SKM-1 (cell line): ENCODE measurements at regions not wholly inside any gene's neighbourhood (a gene's known extent, or its start where the extent isn't known, plus 50 kb on each side); places are given as distances from the start of the nearest gene placed in this dataset.
"Not testable (repeated sequence)": the region's sequence is repeated elsewhere in the genome, so short reads cannot be mapped to it uniquely, and the experiment has no call there.

Source experiments
- DNase-seq: peaks from one replicate; lab custom pipeline; 2025; ENCODE audit not compliant: unreplicated experiment; lab: John Stamatoyannopoulos, UW

DNA sequence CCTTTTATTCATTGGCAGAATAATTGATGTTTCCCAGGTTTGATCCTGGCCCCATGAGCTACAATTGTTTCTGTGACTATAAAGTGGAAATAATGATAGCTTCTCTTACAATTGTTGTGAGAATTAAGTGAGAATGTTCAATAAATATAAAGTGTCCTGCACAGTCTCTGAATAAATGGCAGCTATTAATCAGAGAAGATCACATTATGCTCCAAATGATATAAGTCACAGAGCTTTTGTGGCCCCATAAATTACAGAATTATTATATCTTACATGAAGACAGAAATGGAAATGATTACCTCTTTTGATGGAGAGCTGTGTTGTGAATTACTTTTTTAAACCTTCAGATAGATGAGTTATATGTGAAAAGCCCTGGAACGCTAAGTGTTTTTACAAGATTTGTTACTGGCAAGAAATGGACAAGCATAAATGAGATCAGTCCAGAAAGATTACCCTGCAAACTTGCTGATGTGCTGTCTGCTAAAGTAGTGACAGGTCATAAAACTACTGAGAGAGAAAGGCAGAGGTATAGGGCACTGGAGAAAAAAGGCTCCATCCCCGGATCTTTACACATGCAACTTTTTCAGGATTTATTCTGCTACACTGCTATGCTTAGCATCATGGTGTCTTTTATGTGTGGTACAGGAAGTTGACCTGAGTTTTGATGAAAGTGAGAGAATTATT, 750.9 kb upstream of the GOT2 start:
- no peak for DNase-seq

GRCh38 chr16:59478838-59479237, 744.7 kb upstream of the GOT2 start:
- no peak for DNase-seq

GRCh38 chr16:59470556-59470955, 736.4 kb upstream of the GOT2 start:
- no peak for DNase-seq

- DNase-seq: no peak
These were observed 735.1 kb upstream of the GOT2 start for GRCh38 chr16:59469266-59469665.

- no peak for DNase-seq
These were observed 729.7 kb upstream of the GOT2 start for GRCh38 chr16:59463776-59464175.

- no peak for DNase-seq
These were observed 725.7 kb upstream of the GOT2 start for GRCh38 chr16:59459806-59460205.

DNA sequence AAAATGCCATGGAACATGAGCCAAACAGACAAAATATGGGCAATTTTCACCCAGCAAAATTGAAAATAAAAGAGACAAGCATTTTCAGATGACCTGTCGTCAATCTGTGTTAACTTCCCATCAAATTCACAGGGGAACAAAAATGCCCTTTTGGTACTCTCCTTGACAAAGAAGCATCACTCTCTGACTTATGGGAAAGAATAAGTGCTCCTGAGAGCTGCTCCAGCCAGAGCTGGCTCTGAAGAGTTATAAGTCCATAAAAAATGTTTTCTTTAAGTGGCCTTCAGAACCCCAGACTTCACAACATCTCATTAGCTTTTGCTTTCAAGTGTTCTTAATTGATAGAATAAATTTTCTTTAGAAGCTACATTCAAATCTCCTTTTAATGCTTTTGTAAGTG, 721.4 kb upstream of the GOT2 start:
- no peak for DNase-seq

GRCh38 chr16:59450513-59450912, 716.4 kb upstream of the GOT2 start:
- DNase-seq: not testable (repeated sequence)

GRCh38 chr16:59440502-59440901, 706.4 kb upstream of the GOT2 start:
- no peak for DNase-seq

- DNase-seq: no peak
These were observed 698.8 kb upstream of the GOT2 start for GRCh38 chr16:59432896-59433295.

GRCh38 chr16:59432276-59432675, 698.2 kb upstream of the GOT2 start:
- DNase-seq: no peak

GRCh38 chr16:59424714-59425273, 690.7 kb upstream of the GOT2 start:
- DNase-seq: no peak

- no peak for DNase-seq
These were observed 678.1 kb upstream of the GOT2 start for GRCh38 chr16:59411961-59412841.

GRCh38 chr16:59410451-59410850, 676.3 kb upstream of the GOT2 start:
- no peak for DNase-seq

DNA sequence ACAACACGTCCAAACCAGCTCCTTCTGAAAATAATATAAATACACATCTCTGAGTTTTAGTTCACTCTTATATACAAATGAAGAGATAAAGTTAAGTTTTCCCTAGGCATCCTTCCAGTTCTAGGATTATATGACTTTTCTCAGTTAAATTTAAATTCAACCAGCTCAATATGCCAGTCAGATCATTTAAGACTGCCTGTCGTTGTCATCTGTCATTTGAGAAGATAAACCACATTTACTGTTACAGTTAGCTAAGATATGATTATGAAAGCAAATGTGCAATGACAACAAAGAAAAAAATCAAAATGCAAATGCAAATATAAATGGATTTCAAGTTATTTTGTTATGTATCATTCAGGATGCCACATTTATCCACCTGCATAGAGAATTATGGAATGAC, 671.7 kb upstream of the GOT2 start:
- no peak for DNase-seq

DNA sequence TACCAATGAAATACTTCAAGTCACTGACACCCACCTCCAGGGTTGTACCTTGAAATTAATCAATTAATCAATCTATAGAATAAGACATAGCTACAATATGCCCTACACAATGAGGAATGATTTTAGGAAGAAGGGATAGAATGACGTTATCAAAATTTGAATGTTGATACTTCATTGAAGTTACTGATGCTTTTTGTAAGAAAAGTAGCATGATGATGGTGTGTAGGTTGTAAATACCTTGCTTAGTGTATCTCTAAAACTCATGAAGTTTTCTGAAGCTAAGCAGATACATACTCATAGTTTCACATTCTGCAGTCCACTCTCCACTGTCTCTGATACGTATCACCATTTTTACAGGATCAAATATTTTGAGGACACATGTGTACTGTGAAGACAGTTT, 670.4 kb upstream of the GOT2 start:
- DNase-seq: no peak

DNA sequence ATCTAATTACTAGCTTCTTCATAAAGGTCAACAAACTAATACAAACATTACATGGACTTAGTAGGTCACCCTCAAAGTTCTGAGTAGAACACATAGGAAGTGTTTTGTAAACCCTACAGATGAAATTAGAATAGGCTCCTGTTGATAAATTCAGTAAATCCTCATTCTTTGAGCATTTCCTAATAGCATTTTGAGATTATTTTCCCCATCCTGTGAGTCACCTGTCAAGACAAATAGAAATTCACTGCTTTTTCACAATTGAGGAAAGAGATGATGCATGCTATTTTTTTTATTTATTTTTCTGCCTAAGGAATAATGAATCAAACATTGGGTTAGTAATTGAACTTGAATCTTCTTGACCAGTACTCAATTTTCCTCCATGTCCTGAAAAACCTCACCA, 666.7 kb upstream of the GOT2 start:
- no peak for DNase-seq

- no peak for DNase-seq
These were observed 663.5 kb upstream of the GOT2 start for GRCh38 chr16:59397638-59398037.

DNA sequence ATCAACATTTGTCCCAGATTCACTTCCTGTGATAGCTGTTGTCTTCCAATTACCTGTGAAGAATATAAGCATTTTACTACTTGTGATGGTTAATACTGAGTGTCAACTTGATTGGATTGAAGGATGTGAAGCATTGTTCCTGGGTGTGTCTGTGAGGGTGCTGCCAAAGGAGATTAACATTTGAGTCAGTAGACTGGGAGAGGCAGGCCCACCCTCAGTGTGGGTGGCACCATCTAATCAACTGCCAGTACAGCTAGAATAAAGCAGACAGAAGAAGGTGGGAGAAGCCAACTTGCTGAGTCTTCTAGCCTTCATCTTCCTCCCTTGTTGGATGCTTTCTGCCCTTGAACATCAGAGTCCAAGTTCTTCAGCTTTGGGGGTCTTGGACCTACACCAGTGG, 660.4 kb upstream of the GOT2 start:
- no peak for DNase-seq

DNA sequence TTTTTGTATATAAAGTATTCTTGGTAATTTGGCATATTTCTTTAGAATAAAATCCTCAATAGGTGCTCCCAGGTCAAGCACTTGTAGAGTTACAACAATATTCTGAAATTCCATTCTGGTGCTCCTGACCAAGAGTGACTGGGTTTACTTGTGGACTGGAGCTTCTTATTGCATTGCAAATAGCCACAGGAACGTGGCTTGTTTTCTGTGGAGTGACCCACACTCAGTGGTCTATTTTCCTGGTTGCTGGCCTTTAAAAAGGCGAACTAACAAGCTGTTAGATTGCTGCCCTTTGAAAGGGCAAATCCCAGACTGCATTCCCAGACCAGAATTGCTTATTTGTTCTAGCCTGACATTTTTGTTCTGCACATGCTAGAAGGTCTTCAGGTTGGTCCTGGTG, 658.8 kb upstream of the GOT2 start:
- DNase-seq: no peak

- DNase-seq: no peak
These were observed 657.7 kb upstream of the GOT2 start for GRCh38 chr16:59391617-59392364.
